H7 (cell line): ENCODE measurements at regions not wholly inside any gene's neighbourhood (a gene's known extent, or its start where the extent isn't known, plus 50 kb on each side); places are given as distances from the start of the nearest gene placed in this dataset.

ENCODE experiments used
- DNase-seq: peaks from one replicate; pipeline ENCODE4 v3.0.0; 2012
- H3K27me3 ChIP-seq: 2 replicates; pipeline ENCODE4 v1.6.0; 2011; ENCODE audit warnings: mild to moderate bottlenecking, low read length; ENCODE audit not compliant: control insufficient read depth, insufficient read depth
- H3K36me3 ChIP-seq: replicated peaks from 2 replicates; pipeline ENCODE4 v1.5.1; 2011; ENCODE audit warnings: low read length; ENCODE audit not compliant: control insufficient read depth, insufficient read depth
- H3K4me3 ChIP-seq: 2 replicates; pipeline ENCODE4 v1.5.1; 2011; ENCODE audit warnings: low read depth, mild to moderate bottlenecking, control low read depth, low read length, moderate library complexity; ENCODE audit not compliant: insufficient read depth

GRCh38 chr1:96360036-96360795 is 361.4 kb upstream of the PTBP2 start:
- no peaks in the 10 kb centered on the region for H3K27me3 ChIP-seq
- no peak for DNase-seq
- no peak overlapping the region for H3K4me3 ChIP-seq
- no peaks in the 10 kb centered on the region for H3K36me3 ChIP-seq

GRCh38 chr1:96361271-96361856 is 360.2 kb upstream of the PTBP2 start:
- H3K36me3 ChIP-seq = no peaks in the 10 kb centered on the region
- no peak overlapping the region for H3K4me3 ChIP-seq
- no peak for DNase-seq
- no peaks in the 10 kb centered on the region for H3K27me3 ChIP-seq

GRCh38 chr1:96361961-96362360 is 359.6 kb upstream of the PTBP2 start:
- Histone ChIP-seq H3K36me3 (no peaks in the 10 kb centered on the region), H3K27me3 (no peaks in the 10 kb centered on the region), H3K4me3 (no peak overlapping the region)
- DNase-seq = no peak

GRCh38 chr1:96362623-96363022 is 359.0 kb upstream of the PTBP2 start:
- no peaks in the 10 kb centered on the region for H3K36me3 ChIP-seq
- no peak overlapping the region for H3K4me3 ChIP-seq
- H3K27me3 ChIP-seq = no peaks in the 10 kb centered on the region
- DNase-seq = no peak

- no peak overlapping the region for H3K4me3 ChIP-seq
- no peak for DNase-seq
Observed at GRCh38 chr1:96363826-96364225, 357.8 kb upstream of the PTBP2 start.

GRCh38 chr1:96364576-96364975 is 357.0 kb upstream of the PTBP2 start:
- no peaks in the 10 kb centered on the region for H3K27me3 ChIP-seq
- H3K36me3 ChIP-seq = no peaks in the 10 kb centered on the region
- H3K4me3 ChIP-seq = no peak overlapping the region
- no peak for DNase-seq

More at GRCh38 chr1:96363826-96364225, 357.8 kb upstream of the PTBP2 start:
- Histone ChIP-seq H3K36me3 (no peaks in the 10 kb centered on the region), H3K27me3 (no peaks in the 10 kb centered on the region)

- H3K27me3 ChIP-seq = no peaks in the 10 kb centered on the region
Observed at GRCh38 chr1:96365076-96365475, 356.5 kb upstream of the PTBP2 start.

GRCh38 chr1:96365596-96366390 is 355.8 kb upstream of the PTBP2 start:
- DNase-seq = no peak
- no peaks in the 10 kb centered on the region for H3K27me3 ChIP-seq
- no peaks in the 10 kb centered on the region for H3K36me3 ChIP-seq
- H3K4me3 ChIP-seq = no peak overlapping the region

More at GRCh38 chr1:96365076-96365475, 356.5 kb upstream of the PTBP2 start:
- Histone ChIP-seq H3K4me3 (no peak overlapping the region), H3K36me3 (no peaks in the 10 kb centered on the region)
- no peak for DNase-seq

- no peak for DNase-seq
- Histone ChIP-seq H3K27me3 (no peaks in the 10 kb centered on the region), H3K36me3 (no peaks in the 10 kb centered on the region), H3K4me3 (no peak overlapping the region)
Observed at GRCh38 chr1:96366516-96366915, 355.1 kb upstream of the PTBP2 start.

- no peaks in the 10 kb centered on the region for H3K27me3 ChIP-seq
- DNase-seq = no peak
- no peaks in the 10 kb centered on the region for H3K36me3 ChIP-seq
Observed at GRCh38 chr1:96367791-96368190, 353.8 kb upstream of the PTBP2 start.

GRCh38 chr1:96370757-96371156 is 350.8 kb upstream of the PTBP2 start:
- H3K4me3 ChIP-seq = no peak overlapping the region
- H3K36me3 ChIP-seq = no peaks in the 10 kb centered on the region
- H3K27me3 ChIP-seq = no peaks in the 10 kb centered on the region
- DNase-seq = no peak

More at GRCh38 chr1:96367791-96368190, 353.8 kb upstream of the PTBP2 start:
- H3K4me3 ChIP-seq = no peak overlapping the region

GRCh38 chr1:96372881-96373280 is 348.7 kb upstream of the PTBP2 start:
- Histone ChIP-seq H3K4me3 (no peak overlapping the region), H3K27me3 (no peaks in the 10 kb centered on the region), H3K36me3 (no peaks in the 10 kb centered on the region)
- DNase-seq = no peak

- H3K36me3 ChIP-seq = no peaks in the 10 kb centered on the region
- no peaks in the 10 kb centered on the region for H3K27me3 ChIP-seq
- H3K4me3 ChIP-seq = no peak overlapping the region
- no peak for DNase-seq
Observed at GRCh38 chr1:96374076-96374762, 347.4 kb upstream of the PTBP2 start.

GRCh38 chr1:96376846-96377245 is 344.7 kb upstream of the PTBP2 start:
- no peak for DNase-seq
- Histone ChIP-seq H3K36me3 (no peaks in the 10 kb centered on the region), H3K4me3 (no peak overlapping the region), H3K27me3 (no peaks in the 10 kb centered on the region)
